ENCODE measurements at regions not wholly inside any gene's neighbourhood (a gene's known extent, or its start where the extent isn't known, plus 50 kb on each side); places are given as distances from the start of the nearest gene placed in this dataset.
"Not testable (repeated sequence)": the region's sequence is repeated elsewhere in the genome, so short reads cannot be mapped to it uniquely, and the experiment has no call there.

DNA sequence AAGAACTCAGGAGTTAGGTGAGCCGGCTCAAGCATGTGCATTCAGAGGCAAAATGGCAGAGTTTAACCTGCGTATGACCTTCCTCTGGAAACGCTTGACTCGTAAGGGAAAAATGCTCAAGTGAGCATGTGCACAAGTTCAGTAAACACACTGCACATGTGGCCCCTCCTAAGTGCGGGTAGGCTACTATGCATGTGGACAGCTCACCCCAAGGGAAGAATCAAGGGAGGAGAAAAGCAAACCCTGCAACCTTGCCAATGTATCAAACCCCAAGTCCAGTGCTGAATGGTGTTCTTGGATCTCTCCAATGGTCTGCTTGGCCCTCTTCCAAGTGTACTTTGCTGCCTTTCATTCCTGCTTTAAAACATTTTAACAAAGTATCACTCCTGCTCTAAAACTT is 407.1 kb downstream of the ADAM29 start:
- WGBS, 2 donors: 44 to 55% methylated on average over 5 of the region's 5 CpGs

DNA sequence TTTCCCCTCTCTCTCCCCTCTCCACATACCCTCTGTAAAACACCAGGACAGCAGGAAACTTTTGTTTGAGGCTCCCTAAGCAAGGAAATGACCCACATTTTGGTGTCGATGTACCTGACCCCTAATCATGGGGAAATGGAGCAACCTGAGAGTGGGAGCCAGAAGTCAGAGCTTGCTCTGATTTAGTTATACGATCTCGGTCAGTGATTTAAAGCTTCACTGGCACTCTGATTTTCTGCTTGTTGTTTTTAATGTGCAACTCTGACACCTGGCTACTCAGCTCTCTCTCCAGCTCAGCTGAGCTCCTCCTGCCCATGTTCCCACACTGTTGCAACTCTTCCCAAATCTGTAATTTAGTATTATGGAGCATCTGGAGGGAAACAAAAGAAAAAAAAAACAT is 408.6 kb downstream of the ADAM29 start:
- peaks cover 21% of the 10 kb centered on the region for H3K4me1 ChIP-seq

More for the DNA sequence above, 407.1 kb downstream of the ADAM29 start:
- intact Hi-C loops (cut with DNase I; ENCODE audit: low total_unique reads): no loop called here
- Histone ChIP-seq H3K27ac (no peak overlapping the region), H3K9me3 (no peaks in the 10 kb centered on the region), H3K4me3 (no peak overlapping the region), H3K4me1 (peaks cover 18% of the 10 kb centered on the region), H3K36me3 (ENCODE audit: low read depth, missing control alignments) (no peaks in the 10 kb centered on the region), H3K27me3 (no peaks in the 10 kb centered on the region)
- DNase-seq: peak; percentile 75
- no peak for TF ChIP-seq POLR2A (IDR thresholded peaks at IDR 0.05)
- no peak for TF ChIP-seq CTCF (IDR thresholded peaks at IDR 0.05)

GRCh38 chr4:175330236-175330635 is 412.1 kb downstream of the ADAM29 start:
- no peak for TF ChIP-seq CTCF (IDR thresholded peaks at IDR 0.05)
- no peak for TF ChIP-seq POLR2A (IDR thresholded peaks at IDR 0.05)
- DNase-seq: peak; percentile 15
- H3K4me1 ChIP-seq: peaks cover 14% of the 10 kb centered on the region
- intact Hi-C loops (cut with DNase I; ENCODE audit: low total_unique reads): no loop called here
- no peak overlapping the region for H3K4me3 ChIP-seq
- H3K27me3 ChIP-seq: no peaks in the 10 kb centered on the region
- H3K36me3 ChIP-seq (ENCODE audit: low read depth, missing control alignments): no peaks in the 10 kb centered on the region
- WGBS, 2 donors: 92 to 95% methylated on average over 2 of the region's 2 CpGs
- no peaks in the 10 kb centered on the region for H3K9me3 ChIP-seq
- no peak overlapping the region for H3K27ac ChIP-seq

More for the DNA sequence above, 408.6 kb downstream of the ADAM29 start:
- H3K27ac ChIP-seq: no peak overlapping the region
- H3K9me3 ChIP-seq: no peaks in the 10 kb centered on the region
- WGBS, 2 donors: 42 to 50% methylated on average over 3 of the region's 3 CpGs
- no peak for DNase-seq
- TF ChIP-seq CTCF (IDR thresholded peaks at IDR 0.05) (no peak), POLR2A (IDR thresholded peaks at IDR 0.05) (no peak)
- no peaks in the 10 kb centered on the region for H3K36me3 ChIP-seq (ENCODE audit: low read depth, missing control alignments)
- H3K27me3 ChIP-seq: no peaks in the 10 kb centered on the region
- H3K4me3 ChIP-seq: no peak overlapping the region
- intact Hi-C loops (cut with DNase I; ENCODE audit: low total_unique reads): no loop called here

DNA sequence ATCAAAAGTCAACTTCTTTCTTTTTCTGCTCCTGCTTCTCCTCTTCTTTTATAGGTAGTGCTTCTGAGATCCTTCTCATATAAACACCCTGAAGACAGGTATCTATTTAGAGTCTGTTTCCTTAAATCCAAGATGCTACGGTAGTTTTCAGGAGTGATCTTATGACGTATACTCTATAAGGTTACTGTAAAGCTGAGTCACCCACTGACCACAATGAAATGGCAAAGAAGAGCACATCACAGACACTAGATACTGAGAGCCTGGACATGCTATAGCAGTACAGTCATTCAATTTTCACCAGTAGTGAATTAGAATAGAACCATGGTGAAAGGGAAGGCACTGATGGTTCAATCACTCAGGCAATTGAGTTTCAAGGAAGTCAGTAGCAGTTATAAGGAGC is 412.5 kb downstream of the ADAM29 start:
- intact Hi-C loops (cut with DNase I; ENCODE audit: low total_unique reads): no loop called here
- no peaks in the 10 kb centered on the region for H3K27me3 ChIP-seq
- 90 to 93% methylated on average over 2 of the region's 2 CpGs for WGBS, 2 donors
- H3K4me1 ChIP-seq: peaks cover 10% of the 10 kb centered on the region
- no peaks in the 10 kb centered on the region for H3K9me3 ChIP-seq
- H3K4me3 ChIP-seq: no peak overlapping the region
- no peak overlapping the region for H3K27ac ChIP-seq
- H3K36me3 ChIP-seq (ENCODE audit: low read depth, missing control alignments): no peaks in the 10 kb centered on the region
- TF ChIP-seq CTCF (IDR thresholded peaks at IDR 0.05) (no peak), POLR2A (IDR thresholded peaks at IDR 0.05) (no peak)
- DNase-seq: no peak

GRCh38 chr4:175335331-175335730 is 417.2 kb downstream of the ADAM29 start:
- Histone ChIP-seq H3K4me3 (no peak overlapping the region), H3K36me3 (ENCODE audit: low read depth, missing control alignments) (no peaks in the 10 kb centered on the region), H3K27ac (no peak overlapping the region), H3K27me3 (no peaks in the 10 kb centered on the region), H3K9me3 (no peaks in the 10 kb centered on the region), H3K4me1 (peaks cover 3% of the 10 kb centered on the region)
- DNase-seq: no peak
- TF ChIP-seq CTCF (IDR thresholded peaks at IDR 0.05) (no peak), POLR2A (IDR thresholded peaks at IDR 0.05) (no peak)
- intact Hi-C loops (cut with DNase I; ENCODE audit: low total_unique reads): no loop called here

- H3K9me3 ChIP-seq; H3K36me3 ChIP-seq (ENCODE audit: low read depth, missing control alignments); H3K27ac ChIP-seq; intact Hi-C loops (cut with DNase I; ENCODE audit: low total_unique reads); H3K4me1 ChIP-seq; DNase-seq; H3K4me3 ChIP-seq; H3K27me3 ChIP-seq: not testable (repeated sequence)
- 92 to 98% methylated on average over 5 of the region's 5 CpGs for WGBS, 2 donors
Measured at GRCh38 chr4:175336570-175336969, 418.4 kb downstream of the ADAM29 start.

Measured in testis (tissue), 2 donors.